B cell (primary cell): ENCODE measurements at regions not wholly inside any gene's neighbourhood (a gene's known extent, or its start where the extent isn't known, plus 50 kb on each side); places are given as distances from the start of the nearest gene placed in this dataset.

Experiments
- ATAC-seq: fragments of 200-7000 bp; cut with Tn5 transposase; one replicate; pipeline ENCODE4 v1.10.0; 2021; ENCODE audit warnings: low read depth, mild to moderate bottlenecking, moderate number of reproducible peaks, moderate library complexity
- CTCF ChIA-PET: fragments of 350-600 bp; sonication (Branson Sonifier 250); formaldehyde crosslinking; loops from one replicate; lab custom pipeline; 2021; ENCODE audit warnings: antibody characterized with exemption, inconsistent platforms; lab: Charles Lee
- POLR2A ChIA-PET: fragments of 350-600 bp; sonication (Branson Sonifier 250); formaldehyde crosslinking; loops from one replicate; lab custom pipeline; 2021; ENCODE audit warnings: antibody characterized with exemption; lab: Charles Lee
- DNase-seq: peaks from one replicate; pipeline ENCODE4 v3.0.0; 2013
- H2AFZ ChIP-seq: 2 replicates; pipeline ENCODE4 v1.6.1; 2012; ENCODE audit warnings: mild to moderate bottlenecking, low read depth, low read length; ENCODE audit not compliant: insufficient read depth, poor library complexity, severe bottlenecking
- H3K27ac ChIP-seq, 2 donors: 1 replicate in 1 of 2; 2 replicates in 1 of 2; pipeline ENCODE4 v1.5.1; 2012 to 2013; ENCODE audit warnings: low read length in 2 of 2, mild to moderate bottlenecking in 2 of 2, moderate library complexity in 1 of 2
- H3K27me3 ChIP-seq, 4 experiments: fragments of 200-600 bp in 1 of 4; sonication (generic) in 1 of 4; replicated peaks in 1 of 4; 1 replicate in 2 of 4; 2 replicates in 2 of 4; pipeline versions ENCODE4 v1.6.1 to v1.7.0; 2013 to 2016; ENCODE audit warnings: low read length in 3 of 4, mild to moderate bottlenecking in 2 of 4, mixed read lengths in 1 of 4, moderate library complexity in 1 of 4; ENCODE audit not compliant: insufficient read depth in 4 of 4, control insufficient read depth in 3 of 4; ENCODE audit errors: control extremely low read depth in 1 of 4
- H3K36me3 ChIP-seq, 2 experiments: replicated peaks in 1 of 2; 1 replicate in 1 of 2; 2 replicates in 1 of 2; pipeline versions ENCODE4 v1.6.1 to v1.7.1; 2013; ENCODE audit warnings: low read length in 1 of 2; ENCODE audit not compliant: insufficient read depth in 2 of 2, control insufficient read depth in 1 of 2; ENCODE audit errors: control extremely low read depth in 1 of 2, extremely low read depth in 1 of 2
- H3K4me1 ChIP-seq, 2 donors: fragments of 200-600 bp in 1 of 2; sonication (generic) in 1 of 2; 1 replicate in 1 of 2; 2 replicates in 1 of 2; pipeline versions ENCODE4 v1.5.1 to v1.6.1; 2013 to 2017; ENCODE audit warnings: low read length in 2 of 2; ENCODE audit not compliant: control insufficient read depth in 2 of 2, insufficient read depth in 2 of 2
- H3K4me2 ChIP-seq: replicated peaks from 2 replicates; pipeline ENCODE3; 2012; ENCODE audit warnings: mild to moderate bottlenecking, low read depth, low read length; ENCODE audit not compliant: poor library complexity, severe bottlenecking
- H3K4me3 ChIP-seq, 5 experiments: fragments of 200-600 bp in 1 of 5; sonication (generic) in 1 of 5; 1 replicate in 3 of 5; 2 replicates in 2 of 5; pipeline versions ENCODE4 v1.5.1 to v1.7.0; 2011 to 2016; ENCODE audit warnings: low read length in 4 of 5, mild to moderate bottlenecking in 4 of 5, low read depth in 2 of 5, control low read depth in 1 of 5, moderate library complexity in 1 of 5; ENCODE audit not compliant: insufficient read depth in 1 of 5; ENCODE audit errors: control extremely low read depth in 1 of 5, extremely low read depth in 1 of 5
- H3K79me2 ChIP-seq: fragments of 200-600 bp; sonication (generic); one replicate; pipeline ENCODE4 v1.6.0; 2016; ENCODE audit warnings: low read length; ENCODE audit not compliant: control insufficient read depth, insufficient read depth
- H3K9ac ChIP-seq: fragments of 200-600 bp; sonication (generic); 2 replicates; pipeline ENCODE4 v1.6.1; 2017; ENCODE audit warnings: mild to moderate bottlenecking, low read length, moderate library complexity
- H3K9me3 ChIP-seq, 3 donors: one replicate each; pipeline versions ENCODE4 v1.6.1 to v1.7.1; 2013; ENCODE audit warnings: low read length in 2 of 3; ENCODE audit not compliant: control insufficient read depth in 2 of 3, insufficient read depth in 1 of 3; ENCODE audit errors: control extremely low read depth in 1 of 3
- H4K20me1 ChIP-seq: 2 replicates; pipeline ENCODE4 v1.6.0; 2012; ENCODE audit warnings: mild to moderate bottlenecking, low read length; ENCODE audit not compliant: insufficient read depth, control insufficient read depth, poor library complexity, severe bottlenecking
- H3K27ac Mint-ChIP-seq: one replicate; pipeline ENCODE4 v1.8.0; 2021; ENCODE audit warnings: mixed read lengths
- H3K27me3 Mint-ChIP-seq: one replicate; pipeline ENCODE4 v1.8.0; 2021; ENCODE audit warnings: mixed read lengths
- H3K4me1 Mint-ChIP-seq: one replicate; pipeline ENCODE4 v1.8.0; 2021; ENCODE audit warnings: mixed read lengths
- H3K4me3 Mint-ChIP-seq: one replicate; pipeline ENCODE4 v1.8.0; 2021; ENCODE audit warnings: mixed read lengths
- H3K9me3 Mint-ChIP-seq: one replicate; pipeline ENCODE4 v1.8.0; 2022; ENCODE audit warnings: mixed read lengths; ENCODE audit not compliant: insufficient read depth
- CTCF ChIP-seq: fragments of 200-600 bp; IDR thresholded peaks from one replicate; pipeline ENCODE4 v1.8.0; 2022; ENCODE audit warnings: antibody characterized with exemption, mild to moderate bottlenecking
- EZH2 ChIP-seq: IDR thresholded peaks from 2 replicates; pipeline ENCODE4 v1.6.1; 2012; ENCODE audit warnings: borderline replicate concordance, low read depth, mild to moderate bottlenecking, moderate library complexity, low read length; ENCODE audit not compliant: insufficient read depth, poor library complexity, severe bottlenecking
- WGBS: methylation state at CpG from one replicate; pipeline ENCODE4 v1.1.5; 2013; ENCODE audit warnings: missing lambda C conversion rate; ENCODE audit not compliant: insufficient coverage; 5-methylcytosine and 5-hydroxymethylcytosine counted together
- intact Hi-C: fragments of 100-400 bp; cut with micrococcal nuclease; formaldehyde crosslinking; loops from one replicate; pipeline ENCODE4 v1.10.0; 2022

- ChIA-PET CTCF (no interaction called here), POLR2A (no interaction called here)
- H3K27ac ChIP-seq, result no peak overlapping the region
- DNase-seq, result no peak
- no peaks in the 10 kb centered on the region for H4K20me1 ChIP-seq
- no peak for ATAC-seq
- Mint-ChIP-seq H3K9me3 (peaks cover 3% of the 10 kb centered on the region), H3K4me1 (no peaks in the 10 kb centered on the region), H3K4me3 (no peak overlapping the region), H3K27ac (no peak overlapping the region), H3K27me3 (no peaks in the 10 kb centered on the region)
- TF ChIP-seq CTCF (no peak), EZH2 (no peak)
- peaks cover 0 to 3% (median 1%) of the 10 kb centered on the region in 3 donors for H3K9me3 ChIP-seq
- no peaks in the 10 kb centered on the region for H3K79me2 ChIP-seq
- no peak overlapping the region for H2AFZ ChIP-seq
- no peak overlapping the region for H3K4me3 ChIP-seq
- WGBS, result 73% methylated on average over 2 of the region's 3 CpGs
- H3K4me1 ChIP-seq, result no peaks in the 10 kb centered on the region
- no peaks in the 10 kb centered on the region for H3K36me3 ChIP-seq
- H3K9ac ChIP-seq, result no peak overlapping the region
- H3K27me3 ChIP-seq, result no peaks in the 10 kb centered on the region
- intact Hi-C loops, result no loop called here
- H3K4me2 ChIP-seq, result no peak overlapping the region
Observed at GRCh38 chr12:33012226-33012625, 115.6 kb upstream of the PKP2 start.

GRCh38 chr12:33006106-33006505 lies 109.5 kb upstream of the PKP2 start:
- intact Hi-C loops, result no loop called here
- POLR2A ChIA-PET, result no interaction called here

More at GRCh38 chr12:33006106-33006505, 109.5 kb upstream of the PKP2 start:
- Histone ChIP-seq H3K4me1 (no peaks in the 10 kb centered on the region), H3K9me3 (peaks cover 0 to 2% (median 1%) of the 10 kb centered on the region in 3 donors), H3K36me3 (no peaks in the 10 kb centered on the region), H3K79me2 (no peaks in the 10 kb centered on the region), H3K27ac (no peak overlapping the region), H3K4me3 (no peak overlapping the region), H4K20me1 (no peaks in the 10 kb centered on the region), H3K9ac (no peak overlapping the region), H3K27me3 (no peaks in the 10 kb centered on the region), H2AFZ (no peak overlapping the region), H3K4me2 (no peak overlapping the region)
- DNase-seq (no peak), ATAC-seq (no peak)
- H3K27ac Mint-ChIP-seq, result no peak overlapping the region
- H3K27me3 Mint-ChIP-seq, result no peaks in the 10 kb centered on the region
- TF ChIP-seq CTCF (no peak), EZH2 (no peak)
- no peak overlapping the region for H3K4me3 Mint-ChIP-seq
- H3K4me1 Mint-ChIP-seq, result no peaks in the 10 kb centered on the region
- 80% methylated on average over 1 of the region's 1 CpG for WGBS
- H3K9me3 Mint-ChIP-seq, result no peaks in the 10 kb centered on the region
- CTCF ChIA-PET, result no interaction called here
